Endodermal cell (in vitro differentiated cells): ENCODE measurements at regions not wholly inside any gene's neighbourhood (a gene's known extent, or its start where the extent isn't known, plus 50 kb on each side); places are given as distances from the start of the nearest gene placed in this dataset.

Experiments used
- DNase-seq: peaks from one replicate; pipeline ENCODE4 v3.0.0-alpha.2; 2017
- H3K27ac ChIP-seq: 2 replicates; pipeline ENCODE4 v1.5.1; 2013; ENCODE audit warnings: mild to moderate bottlenecking, low read depth, low read length, moderate library complexity
- H3K27me3 ChIP-seq: 2 replicates; pipeline ENCODE4 v1.6.1; 2013; ENCODE audit warnings: mild to moderate bottlenecking, low read length, moderate library complexity; ENCODE audit not compliant: insufficient read depth, control insufficient read depth, poor library complexity, severe bottlenecking
- H3K36me3 ChIP-seq: 2 replicates; pipeline ENCODE4 v1.7.0; 2013; ENCODE audit warnings: mild to moderate bottlenecking, low read length, moderate library complexity; ENCODE audit not compliant: control insufficient read depth, insufficient read depth
- H3K4me1 ChIP-seq: one replicate; pipeline ENCODE4 v1.7.0; 2013; ENCODE audit warnings: low read length; ENCODE audit not compliant: control insufficient read depth, insufficient read depth
- H3K4me3 ChIP-seq: 2 replicates; pipeline ENCODE4 v1.5.1; 2013; ENCODE audit warnings: mild to moderate bottlenecking, low read length, moderate library complexity
- H3K9ac ChIP-seq: 2 replicates; pipeline ENCODE4 v1.6.1; 2013; ENCODE audit warnings: mild to moderate bottlenecking, low read length, moderate library complexity; ENCODE audit not compliant: poor library complexity, severe bottlenecking; ENCODE audit errors: extremely low read depth
- H3K9me3 ChIP-seq: 2 replicates; pipeline ENCODE4 v1.6.1; 2013; ENCODE audit warnings: mild to moderate bottlenecking, low read length, moderate library complexity; ENCODE audit not compliant: control insufficient read depth
- H3K27ac Mint-ChIP-seq: 2 replicates; pipeline ENCODE4 v1.8.0; 2020; ENCODE audit warnings: mixed read lengths
- H3K27me3 Mint-ChIP-seq: 2 replicates; pipeline ENCODE4 v1.8.0; 2021; ENCODE audit warnings: mild to moderate bottlenecking, mixed read lengths; ENCODE audit not compliant: insufficient read depth
- H3K36me3 Mint-ChIP-seq: 2 replicates; pipeline ENCODE4 v1.8.0; 2020; ENCODE audit warnings: low read depth, mixed read lengths
- H3K4me1 Mint-ChIP-seq: 2 replicates; pipeline ENCODE4 v1.8.0; 2020; ENCODE audit warnings: mixed read lengths
- H3K4me3 Mint-ChIP-seq: 2 replicates; pipeline ENCODE4 v1.8.0; 2020; ENCODE audit warnings: mild to moderate bottlenecking, moderate library complexity, mixed read lengths
- H3K9me3 Mint-ChIP-seq: 2 replicates; pipeline ENCODE4 v1.8.0; 2020; ENCODE audit warnings: mild to moderate bottlenecking, mixed read lengths
- WGBS, 2 experiments: methylation state at CpG; one replicate each; pipeline versions ENCODE4 v1.1.5 to v1.1.7; 2013; ENCODE audit warnings: missing lambda C conversion rate in 2 of 2, mixed read lengths in 1 of 2; ENCODE audit not compliant: insufficient coverage in 1 of 2, insufficient read length in 1 of 2; 5-methylcytosine and 5-hydroxymethylcytosine counted together
- TF ChIP-seq, protein P1 (sequence below): fragments of 200-600 bp; sonication (generic); conservative IDR thresholded peaks from 2 replicates; pipeline ENCODE4 v1.5.0; 2021; ENCODE audit warnings: antibody characterized with exemption, mild to moderate bottlenecking

DNA sequence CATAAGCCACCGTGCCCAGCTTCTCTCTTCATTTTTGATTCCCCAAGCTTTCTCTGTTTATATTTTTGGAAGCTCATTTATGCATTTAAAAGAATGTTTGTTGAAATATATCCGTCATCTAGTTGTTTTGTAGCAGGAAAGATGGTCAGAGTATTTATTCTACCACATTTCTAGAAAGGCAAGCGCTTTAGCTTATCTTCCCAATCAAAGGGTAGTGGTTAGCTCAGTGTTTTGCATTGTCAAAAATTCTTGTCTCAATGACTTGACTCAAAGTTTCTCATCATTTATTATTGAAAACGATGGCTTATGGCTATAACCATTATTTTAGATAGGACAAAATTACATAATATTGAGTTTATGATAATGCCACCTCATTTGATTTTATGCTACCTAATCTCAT lies 116.1 kb upstream of the ZP4 start:
- Mint-ChIP-seq H3K4me1 (peaks cover 10% of the 10 kb centered on the region), H3K27ac (no peak overlapping the region), H3K4me3 (no peak overlapping the region), H3K36me3 (no peaks in the 10 kb centered on the region), H3K27me3 (peaks cover 3% of the 10 kb centered on the region), H3K9me3 (peaks cover 3% of the 10 kb centered on the region)
- Histone ChIP-seq H3K4me3 (no peak overlapping the region), H3K27ac (no peak overlapping the region), H3K4me1 (peaks cover 8% of the 10 kb centered on the region), H3K27me3 (no peaks in the 10 kb centered on the region), H3K36me3 (no peaks in the 10 kb centered on the region), H3K9me3 (no peaks in the 10 kb centered on the region), H3K9ac (no peak overlapping the region)
- 80 to 97% methylated on average over 1 to 4 of the region's 4 CpGs for WGBS, 2 experiments
- no peak for DNase-seq
- TF ChIP-seq, protein P1, sequence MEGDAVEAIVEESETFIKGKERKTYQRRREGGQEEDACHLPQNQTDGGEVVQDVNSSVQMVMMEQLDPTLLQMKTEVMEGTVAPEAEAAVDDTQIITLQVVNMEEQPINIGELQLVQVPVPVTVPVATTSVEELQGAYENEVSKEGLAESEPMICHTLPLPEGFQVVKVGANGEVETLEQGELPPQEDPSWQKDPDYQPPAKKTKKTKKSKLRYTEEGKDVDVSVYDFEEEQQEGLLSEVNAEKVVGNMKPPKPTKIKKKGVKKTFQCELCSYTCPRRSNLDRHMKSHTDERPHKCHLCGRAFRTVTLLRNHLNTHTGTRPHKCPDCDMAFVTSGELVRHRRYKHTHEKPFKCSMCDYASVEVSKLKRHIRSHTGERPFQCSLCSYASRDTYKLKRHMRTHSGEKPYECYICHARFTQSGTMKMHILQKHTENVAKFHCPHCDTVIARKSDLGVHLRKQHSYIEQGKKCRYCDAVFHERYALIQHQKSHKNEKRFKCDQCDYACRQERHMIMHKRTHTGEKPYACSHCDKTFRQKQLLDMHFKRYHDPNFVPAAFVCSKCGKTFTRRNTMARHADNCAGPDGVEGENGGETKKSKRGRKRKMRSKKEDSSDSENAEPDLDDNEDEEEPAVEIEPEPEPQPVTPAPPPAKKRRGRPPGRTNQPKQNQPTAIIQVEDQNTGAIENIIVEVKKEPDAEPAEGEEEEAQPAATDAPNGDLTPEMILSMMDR: no peak

DNA sequence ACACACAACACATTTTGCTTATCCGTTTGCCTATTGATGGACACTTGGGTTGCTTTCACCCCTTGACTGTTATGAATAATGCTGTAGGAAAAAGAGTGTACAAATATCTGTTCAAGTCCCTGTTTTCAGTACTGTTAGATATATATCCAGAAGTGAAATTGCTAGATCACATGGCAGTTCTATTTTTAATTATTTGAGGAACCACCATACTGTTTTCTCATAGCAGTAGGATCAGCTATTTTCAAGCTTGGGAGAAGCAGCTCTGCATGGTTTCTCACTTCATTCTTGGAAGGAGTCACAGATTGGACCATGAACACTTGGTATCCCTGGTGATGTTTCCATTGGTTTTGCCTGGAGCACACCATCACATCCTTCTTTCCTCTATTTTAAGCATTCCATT lies 114.4 kb upstream of the ZP4 start:
- Mint-ChIP-seq H3K9me3 (peaks cover 3% of the 10 kb centered on the region), H3K27ac (no peak overlapping the region), H3K27me3 (no peaks in the 10 kb centered on the region), H3K4me3 (no peak overlapping the region), H3K36me3 (no peaks in the 10 kb centered on the region), H3K4me1 (peaks cover 18% of the 10 kb centered on the region)
- no peaks in the 10 kb centered on the region for H3K36me3 ChIP-seq
- peaks cover 12% of the 10 kb centered on the region for H3K4me1 ChIP-seq
- TF ChIP-seq, protein P1: no peak
- H3K9me3 ChIP-seq: no peaks in the 10 kb centered on the region
- no peak for DNase-seq
- H3K27me3 ChIP-seq: no peaks in the 10 kb centered on the region
- H3K4me3 ChIP-seq: no peak overlapping the region
- no peak overlapping the region for H3K27ac ChIP-seq
- 100% methylated on average over 1 of the region's 1 CpG; no CpG with 5 or more reads in 1 of the 2 experiments for WGBS, 2 experiments
- no peak overlapping the region for H3K9ac ChIP-seq

DNA sequence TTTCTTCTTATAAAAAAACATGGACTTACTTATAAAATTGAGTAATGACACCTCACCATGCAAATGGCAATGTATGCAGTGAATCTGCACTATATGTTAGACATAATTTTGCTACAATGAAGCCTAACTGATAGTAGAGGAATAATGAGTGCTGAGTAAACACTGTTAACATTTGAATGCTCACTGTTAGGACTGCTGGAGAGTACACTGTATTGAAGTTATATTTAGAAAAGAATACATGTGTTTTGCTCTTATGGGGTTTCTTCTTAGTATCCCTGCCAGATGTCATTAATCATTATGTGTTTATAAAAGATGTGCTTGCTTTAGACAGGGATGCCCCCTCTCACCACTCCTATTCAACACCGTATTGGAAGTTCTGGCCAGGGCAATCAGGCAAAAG lies 111.1 kb upstream of the ZP4 start:
- no peaks in the 10 kb centered on the region for H3K36me3 ChIP-seq
- peaks cover 5% of the 10 kb centered on the region for H3K4me1 ChIP-seq
- no peak overlapping the region for H3K4me3 ChIP-seq
- WGBS, 2 experiments: no CpG with 5 or more reads among the region's 1 CpG
- no peaks in the 10 kb centered on the region for H3K27me3 ChIP-seq
- DNase-seq: no peak
- H3K36me3 Mint-ChIP-seq: no peaks in the 10 kb centered on the region
- no peaks in the 10 kb centered on the region for H3K9me3 ChIP-seq
- H3K9ac ChIP-seq: no peak overlapping the region
- no peak overlapping the region for H3K27ac ChIP-seq
- H3K27ac Mint-ChIP-seq: no peak overlapping the region
- H3K27me3 Mint-ChIP-seq: no peaks in the 10 kb centered on the region
- H3K9me3 Mint-ChIP-seq: peaks cover 3% of the 10 kb centered on the region
- no peak overlapping the region for H3K4me3 Mint-ChIP-seq
- peaks cover 29% of the 10 kb centered on the region for H3K4me1 Mint-ChIP-seq
- TF ChIP-seq, protein P1: no peak
